WTC11 (cell line): ENCODE measurements at regions not wholly inside any gene's neighbourhood (a gene's known extent, or its start where the extent isn't known, plus 50 kb on each side); places are given as distances from the start of the nearest gene placed in this dataset.

Source experiments
- ATAC-seq: fragments of 200-7000 bp; cut with Tn5 transposase; 2 replicates; pipeline ENCODE4 v1.10.0; 2021; ENCODE audit warnings: mild to moderate bottlenecking, moderate library complexity
- CTCF ChIA-PET: fragments of 300-600 bp; sonication (Branson Sonifier 250); formaldehyde crosslinking; loops from one replicate; lab custom pipeline; 2021; ENCODE audit warnings: antibody characterized with exemption; lab: Charles Lee
- POLR2A ChIA-PET: fragments of 350-600 bp; sonication (Branson Sonifier 250); formaldehyde crosslinking; loops from one replicate; lab custom pipeline; 2021; ENCODE audit warnings: antibody characterized with exemption; lab: Charles Lee
- DNase-seq: peaks from one replicate; pipeline ENCODE4 v3.0.0; 2021; ENCODE audit warnings: low spot score
- H3K27ac Mint-ChIP-seq: 2 replicates; pipeline ENCODE4 v1.8.0; 2021; ENCODE audit warnings: mixed read lengths
- H3K27me3 Mint-ChIP-seq: 2 replicates; pipeline ENCODE4 v1.8.0; 2021; ENCODE audit warnings: low read depth, mild to moderate bottlenecking, moderate library complexity, mixed read lengths
- H3K36me3 Mint-ChIP-seq: 2 replicates; pipeline ENCODE4 v1.8.0; 2021; ENCODE audit warnings: mixed read lengths
- H3K4me1 Mint-ChIP-seq: 2 replicates; pipeline ENCODE4 v1.8.0; 2022; ENCODE audit warnings: mixed read lengths
- H3K4me3 Mint-ChIP-seq: 2 replicates; pipeline ENCODE4 v1.8.0; 2021; ENCODE audit warnings: mild to moderate bottlenecking, moderate library complexity, mixed read lengths
- H3K9me3 Mint-ChIP-seq: 2 replicates; pipeline ENCODE4 v1.8.0; 2021; ENCODE audit warnings: mixed read lengths
- AR ChIP-seq: fragments of 250-450 bp; sonication (Bioruptor Pico); IDR thresholded peaks from 2 replicates; pipeline ENCODE4 v1.9.0; 2021; ENCODE audit warnings: mild to moderate bottlenecking
- CBFB ChIP-seq: sonication (generic); formaldehyde crosslinking; IDR thresholded peaks from 2 replicates; pipeline ENCODE4 v1.8.1; 2022; ENCODE audit warnings: mild to moderate bottlenecking, low read depth, missing genetic modification reagents
- ESRRA ChIP-seq: sonication (generic); formaldehyde crosslinking; IDR thresholded peaks from 2 replicates; pipeline ENCODE4 v1.8.1; 2022; ENCODE audit warnings: mild to moderate bottlenecking, missing genetic modification reagents, borderline replicate concordance
- ETV6 ChIP-seq: sonication (generic); formaldehyde crosslinking; IDR thresholded peaks from 2 replicates; pipeline ENCODE4 v1.8.1; 2022; ENCODE audit warnings: mild to moderate bottlenecking, missing genetic modification reagents
- FOXK1 ChIP-seq: sonication (generic); formaldehyde crosslinking; IDR thresholded peaks from 2 replicates; pipeline ENCODE4 v1.8.0; 2022; ENCODE audit warnings: mild to moderate bottlenecking, moderate library complexity, missing genetic modification reagents
- FOXP1 ChIP-seq: sonication (generic); formaldehyde crosslinking; IDR thresholded peaks from 2 replicates; pipeline ENCODE4 v1.8.0; 2022; ENCODE audit warnings: missing genetic modification reagents, mild to moderate bottlenecking, moderate library complexity, borderline replicate concordance
- HMGXB4 ChIP-seq: sonication (generic); formaldehyde crosslinking; IDR thresholded peaks from 2 replicates; pipeline ENCODE4 v1.8.1; 2023; ENCODE audit warnings: mild to moderate bottlenecking, moderate library complexity, missing genetic modification reagents
- JAZF1 ChIP-seq: fragments of 250-450 bp; sonication (Bioruptor Pico); IDR thresholded peaks from 2 replicates; pipeline ENCODE4 v1.9.0; 2021; ENCODE audit warnings: moderate library complexity, mild to moderate bottlenecking, inconsistent platforms
- OVOL2 ChIP-seq: fragments of 250-450 bp; sonication (Bioruptor Pico); IDR thresholded peaks from 2 replicates; pipeline ENCODE4 v1.9.0; 2021; ENCODE audit warnings: mild to moderate bottlenecking, borderline replicate concordance
- PRDM15 ChIP-seq: sonication (generic); formaldehyde crosslinking; IDR thresholded peaks from 2 replicates; pipeline ENCODE4 v1.8.0; 2022; ENCODE audit warnings: missing genetic modification reagents
- RELA ChIP-seq: sonication (generic); formaldehyde crosslinking; IDR thresholded peaks from 2 replicates; pipeline ENCODE4 v1.8.1; 2022; ENCODE audit warnings: missing genetic modification reagents, mild to moderate bottlenecking, borderline replicate concordance
- SMAD3 ChIP-seq: sonication (generic); formaldehyde crosslinking; IDR thresholded peaks from 2 replicates; pipeline ENCODE4 v1.8.0; 2022; ENCODE audit warnings: missing genetic modification reagents, mild to moderate bottlenecking, borderline replicate concordance
- SMAD4 ChIP-seq: sonication (generic); formaldehyde crosslinking; IDR thresholded peaks from 2 replicates; pipeline ENCODE4 v1.8.0; 2022; ENCODE audit warnings: mild to moderate bottlenecking, missing genetic modification reagents
- SP1 ChIP-seq: sonication (generic); formaldehyde crosslinking; conservative IDR thresholded peaks from 2 replicates; pipeline ENCODE4 v1.8.1; 2022; ENCODE audit warnings: missing genetic modification reagents
- ZBTB21 ChIP-seq: sonication (generic); formaldehyde crosslinking; IDR thresholded peaks from 2 replicates; pipeline ENCODE4 v1.8.1; 2023; ENCODE audit warnings: mild to moderate bottlenecking, missing genetic modification reagents, borderline replicate concordance
- ZNF121 ChIP-seq: sonication (generic); formaldehyde crosslinking; IDR thresholded peaks from 2 replicates; pipeline ENCODE4 v1.8.0; 2023; ENCODE audit warnings: missing genetic modification reagents
- ZNF232 ChIP-seq: sonication (generic); formaldehyde crosslinking; IDR thresholded peaks from 2 replicates; pipeline ENCODE4 v1.8.0; 2022; ENCODE audit warnings: mild to moderate bottlenecking, missing genetic modification reagents
- ZNF671 ChIP-seq: fragments of 250-450 bp; sonication (Bioruptor Pico); IDR thresholded peaks from 2 replicates; pipeline ENCODE4 v1.8.0; 2021; ENCODE audit warnings: mild to moderate bottlenecking
- TF ChIP-seq, protein P1 (sequence below): sonication (generic); formaldehyde crosslinking; IDR thresholded peaks from 2 replicates; pipeline ENCODE4 v1.8.1; 2023; ENCODE audit warnings: mild to moderate bottlenecking, missing genetic modification reagents
- TF ChIP-seq, protein P2 (sequence below): fragments of 250-450 bp; sonication (Bioruptor Pico); IDR thresholded peaks from 2 replicates; pipeline ENCODE4 v2.1.2; 2022; ENCODE audit warnings: mild to moderate bottlenecking, moderate library complexity
- TF ChIP-seq, protein P3 (sequence below): sonication (generic); formaldehyde crosslinking; IDR thresholded peaks from 2 replicates; pipeline ENCODE4 v1.8.0; 2022; ENCODE audit warnings: mild to moderate bottlenecking, missing genetic modification reagents
- TF ChIP-seq, protein P4 (sequence below): sonication (generic); formaldehyde crosslinking; IDR thresholded peaks from 2 replicates; pipeline ENCODE4 v1.8.1; 2022; ENCODE audit warnings: mild to moderate bottlenecking, missing genetic modification reagents, moderate library complexity, borderline replicate concordance

- TF ChIP-seq ZBTB21 (CRISPR knock-in tag) (no peak), SP1 (CRISPR knock-in tag) (no peak), OVOL2 (CRISPR knock-in tag) (no peak), JAZF1 (no peak), SMAD3 (no peak), ZNF121 (CRISPR knock-in tag) (no peak), RELA (CRISPR knock-in tag) (no peak), FOXK1 (CRISPR knock-in tag) (no peak), FOXP1 (no peak)
- TF ChIP-seq, protein P1, sequence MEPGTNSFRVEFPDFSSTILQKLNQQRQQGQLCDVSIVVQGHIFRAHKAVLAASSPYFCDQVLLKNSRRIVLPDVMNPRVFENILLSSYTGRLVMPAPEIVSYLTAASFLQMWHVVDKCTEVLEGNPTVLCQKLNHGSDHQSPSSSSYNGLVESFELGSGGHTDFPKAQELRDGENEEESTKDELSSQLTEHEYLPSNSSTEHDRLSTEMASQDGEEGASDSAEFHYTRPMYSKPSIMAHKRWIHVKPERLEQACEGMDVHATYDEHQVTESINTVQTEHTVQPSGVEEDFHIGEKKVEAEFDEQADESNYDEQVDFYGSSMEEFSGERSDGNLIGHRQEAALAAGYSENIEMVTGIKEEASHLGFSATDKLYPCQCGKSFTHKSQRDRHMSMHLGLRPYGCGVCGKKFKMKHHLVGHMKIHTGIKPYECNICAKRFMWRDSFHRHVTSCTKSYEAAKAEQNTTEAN (CRISPR knock-in tag): no peak
- TF ChIP-seq, protein P2, sequence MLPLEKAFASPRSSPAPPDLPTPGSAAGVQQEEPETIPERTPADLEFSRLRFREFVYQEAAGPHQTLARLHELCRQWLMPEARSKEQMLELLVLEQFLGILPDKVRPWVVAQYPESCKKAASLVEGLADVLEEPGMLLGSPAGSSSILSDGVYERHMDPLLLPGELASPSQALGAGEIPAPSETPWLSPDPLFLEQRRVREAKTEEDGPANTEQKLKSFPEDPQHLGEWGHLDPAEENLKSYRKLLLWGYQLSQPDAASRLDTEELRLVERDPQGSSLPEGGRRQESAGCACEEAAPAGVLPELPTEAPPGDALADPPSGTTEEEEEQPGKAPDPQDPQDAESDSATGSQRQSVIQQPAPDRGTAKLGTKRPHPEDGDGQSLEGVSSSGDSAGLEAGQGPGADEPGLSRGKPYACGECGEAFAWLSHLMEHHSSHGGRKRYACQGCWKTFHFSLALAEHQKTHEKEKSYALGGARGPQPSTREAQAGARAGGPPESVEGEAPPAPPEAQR (CRISPR knock-in tag): no peak
These were observed 703.9 kb upstream of the CDH2 start (continued) for GRCh38 chr18:28880856-28881255.

GRCh38 chr18:28875059-28875458 lies 698.1 kb upstream of the CDH2 start:
- H3K27ac Mint-ChIP-seq: no peak overlapping the region
- H3K4me3 Mint-ChIP-seq: no peak overlapping the region
- 0 out of 2 replicates have a peak, but pooled peaks cover 5% of the 10 kb centered on the region for H3K9me3 Mint-ChIP-seq
- ChIA-PET CTCF (no interaction called here), POLR2A (no interaction called here)
- H3K27me3 Mint-ChIP-seq: no peaks in the 10 kb centered on the region
- ATAC-seq (no peak), DNase-seq (no peak)
- 0 out of 2 replicates have a peak, but pooled peaks cover 6% of the 10 kb centered on the region for H3K4me1 Mint-ChIP-seq
- no peaks in the 10 kb centered on the region for H3K36me3 Mint-ChIP-seq
- TF ChIP-seq SMAD4 (CRISPR knock-in tag): no peak
- no peak for TF ChIP-seq ZNF671 (CRISPR knock-in tag)
- TF ChIP-seq PRDM15 (CRISPR knock-in tag): no peak
- TF ChIP-seq, protein P1 (CRISPR knock-in tag): no peak
- TF ChIP-seq, protein P3, sequence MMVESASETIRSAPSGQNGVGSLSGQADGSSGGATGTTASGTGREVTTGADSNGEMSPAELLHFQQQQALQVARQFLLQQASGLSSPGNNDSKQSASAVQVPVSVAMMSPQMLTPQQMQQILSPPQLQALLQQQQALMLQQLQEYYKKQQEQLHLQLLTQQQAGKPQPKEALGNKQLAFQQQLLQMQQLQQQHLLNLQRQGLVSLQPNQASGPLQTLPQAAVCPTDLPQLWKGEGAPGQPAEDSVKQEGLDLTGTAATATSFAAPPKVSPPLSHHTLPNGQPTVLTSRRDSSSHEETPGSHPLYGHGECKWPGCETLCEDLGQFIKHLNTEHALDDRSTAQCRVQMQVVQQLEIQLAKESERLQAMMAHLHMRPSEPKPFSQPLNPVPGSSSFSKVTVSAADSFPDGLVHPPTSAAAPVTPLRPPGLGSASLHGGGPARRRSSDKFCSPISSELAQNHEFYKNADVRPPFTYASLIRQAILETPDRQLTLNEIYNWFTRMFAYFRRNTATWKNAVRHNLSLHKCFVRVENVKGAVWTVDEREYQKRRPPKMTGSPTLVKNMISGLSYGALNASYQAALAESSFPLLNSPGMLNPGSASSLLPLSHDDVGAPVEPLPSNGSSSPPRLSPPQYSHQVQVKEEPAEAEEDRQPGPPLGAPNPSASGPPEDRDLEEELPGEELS (CRISPR knock-in tag): no peak
- no peak for TF ChIP-seq ETV6 (CRISPR knock-in tag)
- TF ChIP-seq ESRRA (CRISPR knock-in tag): no peak
- no peak for TF ChIP-seq CBFB (CRISPR knock-in tag)
- no peak for TF ChIP-seq AR (CRISPR knock-in tag)
- no peak for TF ChIP-seq SMAD3
- no peak for TF ChIP-seq ZNF232 (CRISPR knock-in tag)
- no peak for TF ChIP-seq HMGXB4 (CRISPR knock-in tag)
- TF ChIP-seq, protein P4, sequence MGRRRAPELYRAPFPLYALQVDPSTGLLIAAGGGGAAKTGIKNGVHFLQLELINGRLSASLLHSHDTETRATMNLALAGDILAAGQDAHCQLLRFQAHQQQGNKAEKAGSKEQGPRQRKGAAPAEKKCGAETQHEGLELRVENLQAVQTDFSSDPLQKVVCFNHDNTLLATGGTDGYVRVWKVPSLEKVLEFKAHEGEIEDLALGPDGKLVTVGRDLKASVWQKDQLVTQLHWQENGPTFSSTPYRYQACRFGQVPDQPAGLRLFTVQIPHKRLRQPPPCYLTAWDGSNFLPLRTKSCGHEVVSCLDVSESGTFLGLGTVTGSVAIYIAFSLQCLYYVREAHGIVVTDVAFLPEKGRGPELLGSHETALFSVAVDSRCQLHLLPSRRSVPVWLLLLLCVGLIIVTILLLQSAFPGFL (CRISPR knock-in tag): no peak
